HG03139 (cell line): ENCODE measurements at regions not wholly inside any gene's neighbourhood (a gene's known extent, or its start where the extent isn't known, plus 50 kb on each side); places are given as distances from the start of the nearest gene placed in this dataset.

ENCODE experiments used
- ATAC-seq: cut with Tn5 transposase; IDR thresholded peaks from one replicate; pipeline ENCODE4 v1.9.1; 2021; ENCODE audit not compliant: unreplicated experiment

DNA sequence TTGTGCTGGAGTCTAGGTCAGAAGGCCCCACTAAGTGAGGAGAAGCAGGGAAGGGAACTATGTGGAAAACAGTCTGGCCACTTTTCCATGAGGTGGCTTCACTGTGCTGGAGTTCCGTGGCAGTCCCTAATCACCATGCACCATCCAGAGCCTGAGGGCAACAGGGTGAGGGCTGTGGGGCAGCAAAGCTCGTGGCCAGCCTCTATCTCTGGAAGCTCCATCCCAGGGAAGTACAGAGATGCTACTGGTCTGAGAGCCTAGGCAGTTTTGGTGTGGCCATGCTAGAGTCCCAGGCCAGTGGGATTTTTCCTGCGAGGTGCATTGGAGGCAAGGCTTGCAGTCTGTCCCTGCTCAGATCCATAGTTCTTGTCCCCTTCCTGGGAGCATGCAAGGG is 157.3 kb upstream of the LRRC7 start:
- no peak for ATAC-seq

DNA sequence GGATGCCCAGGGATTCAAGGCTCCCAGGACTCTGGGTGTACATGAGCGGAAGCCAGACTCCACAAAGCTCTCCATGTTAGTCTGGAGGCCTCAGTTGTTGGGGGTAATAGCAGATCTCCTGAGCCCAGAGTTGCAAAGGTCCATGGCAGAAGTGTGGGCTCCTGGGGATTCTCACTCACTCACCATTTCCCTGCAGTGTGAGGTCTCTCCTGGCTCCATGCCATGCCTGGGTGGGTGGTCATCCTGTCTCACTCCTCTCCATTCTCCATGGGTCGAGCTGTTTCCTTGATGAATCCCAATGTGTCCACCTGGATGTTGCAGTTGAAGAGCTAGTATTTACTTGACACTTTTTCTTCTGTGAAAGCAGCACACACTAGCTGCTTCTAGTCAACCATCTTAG is 156.8 kb upstream of the LRRC7 start:
- no peak for ATAC-seq

DNA sequence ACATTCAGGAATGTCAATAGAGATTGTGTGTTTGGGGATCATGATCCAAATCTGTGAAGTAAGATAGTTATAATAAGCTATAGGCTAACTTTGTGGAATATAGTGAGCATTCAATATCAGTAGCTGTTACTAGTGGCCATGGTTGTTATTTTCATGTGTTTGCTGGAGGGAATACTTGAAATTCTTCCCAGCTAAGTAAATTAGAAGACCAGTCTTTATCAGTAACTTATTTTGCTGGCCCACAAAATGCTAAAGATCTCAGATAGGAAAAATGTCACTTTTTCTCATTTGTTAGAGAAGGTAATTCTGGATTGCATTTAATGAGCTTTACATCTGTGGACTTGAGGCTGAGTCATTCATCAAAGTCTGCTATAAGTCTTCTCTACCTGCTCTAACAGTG is 156.1 kb upstream of the LRRC7 start:
- ATAC-seq, result no peak

DNA sequence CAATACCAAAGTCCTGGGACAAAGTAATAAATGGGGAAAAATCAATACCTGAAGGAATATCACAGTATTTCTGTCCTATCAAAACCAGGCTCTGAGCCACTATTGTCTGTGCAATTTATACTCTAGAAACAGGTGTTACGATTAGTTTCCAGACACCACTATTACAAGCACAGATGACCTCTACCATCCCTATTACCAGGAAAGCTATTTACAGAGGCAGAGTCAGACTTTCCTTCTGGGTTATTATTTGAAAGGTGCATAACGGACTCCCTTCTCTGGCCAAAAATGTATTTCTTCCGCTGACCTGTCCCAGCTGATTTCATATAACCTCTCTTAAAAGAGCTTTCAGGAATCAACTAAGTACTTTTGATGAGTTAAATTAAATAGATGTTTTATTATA is 154.6 kb upstream of the LRRC7 start:
- ATAC-seq, result no peak

DNA sequence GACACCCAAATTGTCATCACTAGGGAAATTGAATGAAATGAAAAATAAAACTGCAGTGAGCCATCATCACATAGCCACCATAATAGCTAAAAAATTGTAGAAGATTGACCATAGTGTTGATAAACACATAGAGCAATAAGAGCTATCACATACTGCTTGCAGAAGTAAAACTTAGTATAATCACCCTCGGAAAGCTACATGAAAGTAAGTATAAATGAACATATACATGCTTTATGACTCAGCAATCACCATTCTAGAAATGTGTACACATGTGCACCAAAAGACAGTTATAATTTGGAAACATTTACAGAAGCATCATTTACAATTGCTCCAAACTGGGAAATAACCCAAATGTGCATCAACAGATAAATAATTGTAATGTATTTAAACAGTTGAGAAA is 153.1 kb upstream of the LRRC7 start:
- ATAC-seq, result no peak

DNA sequence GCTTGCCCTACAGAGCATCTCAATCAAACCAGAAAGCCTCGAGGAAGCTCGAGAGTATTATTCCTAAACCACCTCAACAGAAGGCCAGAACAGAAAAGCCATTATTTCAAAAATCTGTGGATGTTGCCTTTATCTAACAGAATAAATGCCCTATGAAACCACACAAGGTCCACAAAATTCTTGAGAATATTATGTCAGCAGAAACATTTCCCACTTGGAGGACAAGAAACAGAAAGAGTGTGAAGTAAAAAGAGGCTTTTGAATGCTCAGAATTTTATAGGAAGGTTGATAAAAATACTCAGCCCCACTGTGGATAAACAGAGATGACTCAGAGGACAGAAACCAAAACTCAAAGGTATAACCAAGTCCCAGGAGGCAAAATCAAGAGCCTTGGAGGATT is 146.4 kb upstream of the LRRC7 start:
- ATAC-seq, result no peak

DNA sequence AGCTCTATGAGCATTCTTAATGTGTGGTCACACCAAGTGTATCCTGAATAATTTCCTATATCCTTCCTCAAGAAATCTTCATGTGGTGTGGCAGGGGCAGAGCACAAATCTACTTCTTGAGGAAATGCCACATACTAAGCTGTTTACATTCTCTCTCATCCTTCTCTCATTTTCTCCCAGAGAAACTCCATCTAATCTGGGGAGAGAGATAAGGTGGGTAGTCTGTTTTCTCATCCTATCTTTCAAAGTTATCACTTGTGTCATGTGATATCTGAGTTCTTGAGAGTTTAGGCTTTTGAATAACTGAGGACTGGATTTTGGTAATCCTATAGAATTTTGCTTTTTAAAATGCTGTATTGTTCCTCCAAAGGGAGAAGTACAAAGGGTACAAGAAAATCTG is 141.9 kb upstream of the LRRC7 start:
- no peak for ATAC-seq

DNA sequence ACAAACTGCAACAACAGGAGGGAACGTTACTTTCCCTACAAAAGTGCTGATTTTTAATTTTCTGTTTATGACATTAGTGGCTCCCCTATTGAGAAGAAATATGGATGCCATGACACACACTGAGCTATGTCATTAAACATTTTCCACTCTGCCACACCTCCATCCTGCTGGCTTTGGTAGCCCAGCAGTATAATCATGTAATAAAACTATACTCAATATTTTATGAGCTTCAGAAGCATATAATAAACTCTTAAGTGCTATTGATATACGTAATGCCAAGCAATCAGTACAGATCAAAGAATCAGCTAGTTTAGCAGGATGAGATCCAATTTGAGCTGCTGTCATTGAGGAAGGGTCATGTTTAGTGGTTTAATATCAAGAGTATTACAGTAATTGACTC is 141.3 kb upstream of the LRRC7 start:
- no peak for ATAC-seq

DNA sequence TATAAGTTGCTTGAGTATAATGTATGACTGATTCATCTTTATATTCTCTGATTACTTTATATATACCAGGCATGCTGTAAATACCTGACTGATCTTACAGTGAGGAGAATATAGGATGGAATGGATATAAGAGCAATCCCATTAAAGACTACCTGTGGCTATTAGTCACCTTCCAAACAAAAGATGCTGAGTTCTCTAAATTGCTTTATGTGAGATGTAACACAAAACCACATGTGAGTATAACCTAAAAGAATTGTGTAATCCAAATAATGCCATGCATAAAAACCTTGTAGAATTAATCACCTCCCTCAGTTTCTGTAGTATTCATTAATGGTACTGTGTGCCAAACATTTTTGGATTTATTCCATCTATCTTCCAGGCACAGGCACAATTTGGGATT is 134.6 kb upstream of the LRRC7 start:
- ATAC-seq, result no peak

DNA sequence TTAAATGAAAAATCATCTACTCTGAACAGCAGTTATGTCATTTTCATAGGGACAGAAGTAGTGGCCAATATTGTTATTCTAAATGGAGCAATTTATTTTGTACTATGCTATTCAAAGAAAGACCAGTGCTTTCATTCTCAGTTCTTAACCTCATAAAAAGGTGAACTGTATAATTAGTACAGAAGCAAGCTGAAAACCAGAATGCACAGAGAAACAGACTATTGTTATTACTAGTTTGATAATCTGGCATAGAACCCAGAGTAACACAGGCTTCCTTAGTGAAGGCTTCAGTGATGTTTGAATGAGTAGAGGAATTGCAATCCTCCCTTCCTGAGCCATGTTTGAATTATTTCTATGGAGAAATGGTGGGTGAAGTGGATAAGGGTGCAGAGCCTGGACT is 131.6 kb upstream of the LRRC7 start:
- ATAC-seq, result no peak

DNA sequence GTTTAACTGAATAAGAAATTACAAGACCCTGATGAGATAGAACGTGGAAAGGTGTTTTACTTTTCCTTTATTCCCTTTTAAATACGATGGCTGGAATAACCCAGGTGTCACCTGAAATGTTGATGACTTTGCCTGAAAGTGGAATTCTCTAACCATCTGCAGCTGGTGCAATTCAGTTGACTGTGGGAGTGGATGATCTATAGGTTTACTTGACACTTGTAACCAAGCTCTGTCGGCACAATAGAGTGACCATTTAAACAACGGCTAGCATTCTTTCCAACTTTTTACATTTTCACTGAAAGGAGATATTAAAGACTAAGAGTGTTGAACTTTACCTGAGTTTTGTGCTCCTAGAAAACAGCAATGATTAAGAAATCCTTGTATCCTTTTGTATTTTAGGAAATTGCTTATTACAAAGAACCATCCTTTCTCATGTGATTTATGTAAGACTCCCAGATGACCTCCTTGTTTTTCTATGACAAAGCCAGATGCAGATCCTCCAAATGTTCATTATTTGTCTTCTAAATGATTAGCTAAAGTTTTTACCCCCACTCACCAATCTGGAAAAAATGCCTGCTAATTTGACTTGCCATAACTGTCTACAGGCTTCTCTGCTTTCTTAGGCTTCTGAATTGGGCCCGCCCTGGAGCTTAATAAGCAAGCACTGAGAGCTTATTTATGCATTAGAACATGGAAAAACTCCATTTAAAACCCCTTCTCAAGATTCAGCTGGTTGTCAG is 129.5 kb upstream of the LRRC7 start:
- no peak for ATAC-seq

DNA sequence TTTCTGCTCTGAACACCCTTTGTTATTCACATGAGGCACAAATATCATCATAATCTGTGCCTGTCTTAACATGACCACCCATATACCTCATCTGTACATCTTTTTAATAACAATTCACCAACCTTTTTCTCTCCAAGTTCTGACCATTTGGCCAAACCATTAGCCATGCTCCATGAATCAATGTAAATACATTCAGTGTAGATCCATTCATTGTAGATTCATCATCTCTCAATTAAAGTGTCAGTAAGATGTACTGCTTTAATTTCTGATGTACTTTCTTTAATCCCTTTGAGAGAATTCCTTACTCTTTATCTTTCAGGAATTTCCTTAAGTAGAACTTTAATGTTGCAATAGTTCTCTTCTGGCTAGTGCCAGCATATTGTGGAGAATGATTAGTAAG is 126.2 kb upstream of the LRRC7 start:
- no peak for ATAC-seq

DNA sequence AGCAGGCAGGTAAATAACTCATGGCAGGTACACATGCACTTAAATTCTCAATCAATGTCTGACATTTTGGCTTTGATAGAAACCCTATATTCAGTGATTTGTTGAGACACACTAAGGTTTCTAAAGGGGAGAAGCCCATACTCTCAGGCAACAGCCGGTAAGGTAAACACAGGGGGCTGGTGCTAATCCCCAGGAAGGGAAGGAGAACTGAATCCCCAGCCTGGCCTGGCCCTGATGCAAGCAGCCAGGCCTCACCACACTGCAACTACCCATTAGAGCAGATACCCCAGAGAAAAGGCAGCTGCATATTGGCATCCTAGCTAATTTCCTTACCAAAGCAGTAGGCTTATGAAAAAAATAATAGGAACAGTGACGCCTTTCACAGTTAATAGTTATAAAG is 116.5 kb upstream of the LRRC7 start:
- no peak for ATAC-seq

DNA sequence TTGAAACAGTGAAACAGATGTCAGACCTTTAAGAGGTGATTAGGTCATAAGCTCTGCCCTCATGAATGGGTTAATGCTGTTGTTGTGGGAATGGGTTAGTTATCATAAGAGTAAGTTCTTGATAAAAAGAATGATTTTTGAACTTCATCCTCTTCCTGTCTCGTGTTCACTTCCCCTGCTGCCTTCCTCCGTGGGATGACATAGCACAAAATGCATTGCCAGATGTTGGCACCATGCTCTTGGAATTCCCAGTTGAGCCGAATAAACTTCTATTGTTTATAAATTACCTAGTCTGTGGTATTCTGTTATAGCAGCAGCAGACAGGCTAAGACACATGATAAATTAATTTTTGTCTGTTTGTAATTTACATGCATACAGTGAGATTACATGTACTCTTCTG is 112.0 kb upstream of the LRRC7 start:
- no peak for ATAC-seq

DNA sequence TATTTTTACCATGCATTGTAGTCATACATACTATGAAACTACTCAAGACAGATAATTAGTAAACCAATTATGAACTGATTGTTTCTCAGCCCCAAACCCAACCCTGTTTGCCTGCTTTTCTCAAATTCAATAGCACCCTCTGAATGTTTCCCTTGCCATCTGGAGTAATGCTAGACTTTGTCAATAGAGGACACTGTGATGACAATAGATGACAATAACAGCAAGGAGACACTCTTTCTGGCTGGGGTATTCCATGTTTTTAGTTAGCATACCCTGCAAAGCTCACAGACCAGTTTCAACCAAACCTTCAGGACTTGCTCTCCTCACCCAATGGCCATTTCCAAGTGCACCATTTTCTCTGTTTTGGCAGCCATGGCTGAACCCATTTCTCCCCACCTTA is 108.5 kb upstream of the LRRC7 start:
- ATAC-seq, result no peak

DNA sequence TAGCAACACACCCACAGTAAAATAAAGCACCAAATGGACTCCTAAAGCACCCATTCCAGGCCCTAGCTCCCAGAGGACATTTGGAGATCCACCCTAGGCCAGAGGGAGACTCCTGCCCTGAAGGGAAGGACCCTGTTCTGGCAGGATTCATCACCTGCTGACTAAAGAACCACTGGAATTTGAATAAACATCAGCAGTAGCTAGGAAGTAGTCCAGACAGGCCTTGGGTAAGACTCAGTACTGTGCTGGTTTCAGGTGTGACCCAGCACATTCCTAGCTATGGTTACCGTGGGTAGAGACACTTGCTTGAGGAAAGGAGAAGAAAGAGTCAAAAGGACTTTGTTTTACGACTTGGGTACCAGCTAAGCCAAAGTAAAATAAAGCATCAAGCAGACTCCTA is 92.7 kb upstream of the LRRC7 start:
- ATAC-seq, result no peak

DNA sequence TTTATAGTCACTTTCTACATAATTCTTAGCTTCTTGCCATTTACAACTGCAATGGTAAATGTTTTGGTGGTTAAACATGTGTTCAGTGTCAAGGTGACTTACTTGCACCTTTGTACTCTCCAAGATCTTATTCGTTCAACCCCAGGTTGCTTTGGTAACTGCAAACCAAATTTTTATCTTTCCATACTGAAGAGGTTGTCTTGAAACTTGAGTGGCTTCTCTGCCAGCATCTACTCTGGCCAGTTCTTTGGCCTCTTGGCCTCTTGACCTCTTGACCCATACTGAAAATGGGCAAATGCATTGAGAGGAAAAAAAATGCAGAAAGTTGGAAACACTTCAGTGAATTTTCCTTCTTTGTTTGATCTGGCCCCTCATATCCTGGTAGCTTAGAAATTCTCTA is 88.0 kb upstream of the LRRC7 start:
- ATAC-seq, result no peak

DNA sequence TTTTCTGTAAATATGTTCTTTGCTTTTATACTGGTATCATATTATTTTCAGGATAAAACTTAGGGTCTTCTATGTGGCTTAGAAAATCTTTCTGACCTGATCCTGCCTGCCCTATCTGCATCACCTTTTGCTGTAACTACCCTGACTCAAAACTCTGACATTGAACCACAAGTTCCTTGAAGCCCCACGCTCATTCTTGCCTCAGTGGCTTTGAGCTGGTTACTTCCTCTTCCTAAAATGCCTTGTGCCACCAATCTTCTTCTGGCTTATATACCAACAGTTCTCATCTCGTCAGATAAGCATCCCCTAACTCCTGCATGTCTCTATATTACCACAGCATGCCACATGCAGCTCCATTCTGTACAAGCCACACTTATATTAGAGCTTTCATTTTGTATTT is 84.5 kb upstream of the LRRC7 start:
- ATAC-seq, result no peak

DNA sequence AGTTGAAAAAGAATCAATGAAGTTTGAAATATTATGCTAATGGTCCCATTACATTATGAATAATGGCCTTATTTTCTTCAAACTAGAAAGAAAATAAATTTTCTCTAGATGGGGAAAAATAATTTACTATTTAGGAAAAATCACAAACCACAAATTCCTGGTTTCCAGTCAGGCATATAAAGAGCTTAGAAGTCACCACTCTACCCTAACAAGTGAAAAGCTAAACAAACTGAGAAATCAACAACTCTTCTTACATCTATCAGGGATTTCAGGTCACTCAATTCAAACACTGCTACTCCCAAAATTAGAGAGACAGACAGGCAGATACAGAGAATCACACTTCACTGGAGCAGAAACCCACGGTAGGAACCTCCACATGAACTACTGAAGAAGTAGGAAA is 82.1 kb upstream of the LRRC7 start:
- no peak for ATAC-seq

DNA sequence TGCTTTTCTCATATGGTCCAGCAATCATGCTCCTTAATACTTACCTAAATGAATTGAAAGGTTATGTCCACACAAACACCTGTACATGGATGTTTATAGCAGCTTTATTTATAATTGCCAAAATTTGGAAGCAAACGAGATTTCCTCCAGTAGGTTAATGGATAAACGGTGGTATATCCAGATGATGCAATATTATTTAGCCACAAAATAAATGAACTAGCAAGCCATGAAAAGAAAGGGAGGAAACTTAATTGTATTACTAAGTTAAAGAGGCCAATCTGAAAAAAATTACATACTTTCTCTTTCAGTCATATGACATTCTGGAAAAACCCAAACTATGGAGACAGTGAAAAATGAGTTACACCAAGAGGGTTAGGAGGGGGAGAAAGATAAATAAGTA is 76.3 kb upstream of the LRRC7 start:
- no peak for ATAC-seq

DNA sequence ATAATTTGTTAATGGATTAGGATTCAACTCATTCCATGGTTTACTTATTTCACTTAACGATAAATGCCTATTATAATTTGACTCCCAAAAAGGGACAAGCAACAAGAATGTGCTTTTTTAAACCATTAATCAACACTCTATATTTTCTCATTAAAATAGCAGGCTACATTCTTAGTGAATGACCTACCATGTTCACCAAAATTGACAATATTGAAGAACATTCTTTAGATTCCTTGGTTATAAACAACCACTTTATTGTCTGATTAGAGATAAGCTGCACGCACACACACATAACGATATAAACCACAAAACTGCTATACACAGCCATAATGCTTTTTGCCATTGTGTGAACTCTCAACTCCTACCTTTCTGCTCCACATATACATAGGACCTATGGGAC is 75.4 kb upstream of the LRRC7 start:
- ATAC-seq, result no peak

DNA sequence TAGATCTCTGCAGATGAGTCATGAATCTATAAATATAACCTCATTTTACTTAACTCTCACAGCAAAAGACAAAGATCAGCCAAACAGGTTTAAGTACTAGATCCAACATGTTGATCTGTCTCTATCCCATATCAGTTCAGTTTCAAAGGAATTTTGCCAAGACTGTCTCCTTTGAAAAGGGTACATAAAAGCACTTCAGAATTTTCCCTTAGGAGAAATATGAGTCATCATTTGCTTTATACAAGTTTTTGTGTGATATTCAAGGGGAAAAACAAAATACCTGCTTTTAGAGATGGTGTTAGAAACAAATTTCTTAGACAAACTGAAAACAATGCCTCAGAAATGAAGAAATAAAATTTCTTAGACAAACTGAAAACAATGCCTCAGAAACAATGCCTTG is 73.5 kb upstream of the LRRC7 start:
- no peak for ATAC-seq

DNA sequence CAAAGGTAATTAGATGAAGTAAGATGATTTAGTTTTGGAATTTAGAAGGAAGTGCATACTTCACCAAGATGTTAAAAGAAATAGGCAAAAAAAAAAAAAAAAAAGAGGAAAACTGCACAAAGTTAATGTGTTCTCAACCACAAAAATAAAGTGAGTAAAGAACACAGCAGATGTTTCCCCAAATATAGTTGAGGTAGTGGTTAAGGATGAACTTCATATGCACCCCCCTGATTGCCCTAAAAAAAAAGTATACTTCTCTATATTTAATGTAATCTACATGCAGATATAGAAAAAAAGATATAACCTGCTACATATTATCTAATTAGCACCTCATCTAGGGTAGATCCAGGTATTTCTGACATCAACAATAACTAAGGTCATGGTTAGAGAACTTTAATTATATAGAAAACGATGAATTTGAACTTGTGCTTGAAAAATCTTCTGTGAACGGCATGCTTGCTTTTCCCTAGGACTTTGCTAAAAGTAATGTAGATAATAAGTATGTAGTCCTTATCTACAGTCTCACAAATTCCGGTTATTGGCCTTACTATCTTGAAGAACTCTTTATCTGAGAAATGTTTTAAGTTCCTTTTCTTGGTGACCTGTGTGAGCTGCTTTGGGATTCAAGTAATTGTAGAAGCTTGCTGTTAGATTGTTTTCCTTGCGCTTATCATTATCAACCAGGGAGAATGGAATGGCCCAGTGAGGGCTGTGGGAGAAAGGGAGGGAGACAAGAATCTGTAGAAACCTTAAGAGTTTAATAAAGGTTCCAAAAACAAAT is 70.1 kb upstream of the LRRC7 start:
- no peak for ATAC-seq
